ENCODE measurements at regions not wholly inside any gene's neighbourhood (a gene's known extent, or its start where the extent isn't known, plus 50 kb on each side); places are given as distances from the start of the nearest gene placed in this dataset.

DNA sequence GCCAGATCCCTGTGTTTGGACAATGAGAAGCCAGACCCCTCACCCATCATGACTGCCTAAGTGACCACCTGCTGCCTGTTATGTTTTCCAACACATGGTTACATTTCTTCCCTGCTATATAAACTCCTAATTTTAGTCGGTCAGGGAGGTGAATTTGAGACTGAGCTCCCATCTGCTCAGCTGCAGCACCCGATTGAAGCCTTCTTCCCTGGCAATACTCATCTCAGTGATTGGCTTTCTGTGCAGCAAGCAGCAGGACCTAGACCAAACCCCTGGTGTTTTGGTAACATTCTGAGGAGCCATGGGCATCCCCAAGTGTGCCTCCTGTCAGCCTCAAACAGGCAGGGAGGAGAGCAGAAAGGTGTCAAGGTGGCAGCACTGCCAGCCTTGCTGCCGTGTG, 141.2 kb downstream of the CD8B2 start:
- no peak for TF ChIP-seq EP300 (IDR thresholded peaks at IDR 0.05)
- TF ChIP-seq, protein P1, sequence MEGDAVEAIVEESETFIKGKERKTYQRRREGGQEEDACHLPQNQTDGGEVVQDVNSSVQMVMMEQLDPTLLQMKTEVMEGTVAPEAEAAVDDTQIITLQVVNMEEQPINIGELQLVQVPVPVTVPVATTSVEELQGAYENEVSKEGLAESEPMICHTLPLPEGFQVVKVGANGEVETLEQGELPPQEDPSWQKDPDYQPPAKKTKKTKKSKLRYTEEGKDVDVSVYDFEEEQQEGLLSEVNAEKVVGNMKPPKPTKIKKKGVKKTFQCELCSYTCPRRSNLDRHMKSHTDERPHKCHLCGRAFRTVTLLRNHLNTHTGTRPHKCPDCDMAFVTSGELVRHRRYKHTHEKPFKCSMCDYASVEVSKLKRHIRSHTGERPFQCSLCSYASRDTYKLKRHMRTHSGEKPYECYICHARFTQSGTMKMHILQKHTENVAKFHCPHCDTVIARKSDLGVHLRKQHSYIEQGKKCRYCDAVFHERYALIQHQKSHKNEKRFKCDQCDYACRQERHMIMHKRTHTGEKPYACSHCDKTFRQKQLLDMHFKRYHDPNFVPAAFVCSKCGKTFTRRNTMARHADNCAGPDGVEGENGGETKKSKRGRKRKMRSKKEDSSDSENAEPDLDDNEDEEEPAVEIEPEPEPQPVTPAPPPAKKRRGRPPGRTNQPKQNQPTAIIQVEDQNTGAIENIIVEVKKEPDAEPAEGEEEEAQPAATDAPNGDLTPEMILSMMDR (IDR thresholded peaks at IDR 0.05), result no peak
- no peak for TF ChIP-seq POLR2A (IDR thresholded peaks at IDR 0.05)

All from gastroesophageal sphincter (tissue), 3 donors.